Uterus (tissue), 2 donors: ENCODE measurements at regions not wholly inside any gene's neighbourhood (a gene's known extent, or its start where the extent isn't known, plus 50 kb on each side); places are given as distances from the start of the nearest gene placed in this dataset.

Source experiments
- CTCF ChIP-seq, 4 experiments: fragments of 200-600 bp in 2 of 4; fragments of 450-650 bp in 2 of 4; sonication (generic) in 2 of 4; IDR thresholded peaks; one replicate each; pipeline ENCODE4 v1.5.1; 2016 to 2019; ENCODE audit warnings: antibody characterized with exemption in 4 of 4, mild to moderate bottlenecking in 2 of 4, moderate library complexity in 1 of 4
- POLR2A ChIP-seq, 2 donors: fragments of 450-650 bp; IDR thresholded peaks; one replicate each; pipeline ENCODE4 v1.6.1; 2016; ENCODE audit warnings: antibody characterized with exemption in 2 of 2, mild to moderate bottlenecking in 1 of 2, moderate library complexity in 1 of 2

DNA sequence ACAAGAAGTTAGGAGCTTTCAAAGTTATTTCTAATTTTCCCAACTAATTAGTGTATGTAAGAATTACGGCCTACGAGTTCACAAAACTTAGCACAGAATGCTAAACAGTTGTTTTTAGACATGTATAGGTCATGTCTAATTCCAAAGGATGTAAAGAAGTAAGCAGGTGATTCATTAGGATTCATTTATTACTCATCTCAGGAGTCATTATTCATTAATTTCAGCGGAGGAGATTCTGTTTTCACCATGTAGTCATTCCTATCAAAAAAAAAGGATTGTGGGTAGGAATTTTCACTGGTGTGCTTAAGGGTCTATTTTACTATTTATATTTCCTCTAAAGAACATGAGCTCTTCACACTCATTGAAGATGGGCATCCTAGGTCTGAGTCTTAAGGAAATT is 532.2 kb downstream of the ACTL7B start:
- TF ChIP-seq CTCF (IDR thresholded peaks at IDR 0.05) (no peak), POLR2A (IDR thresholded peaks at IDR 0.05) (no peak)
